Tibial artery (tissue), 4 donors: ENCODE measurements at regions not wholly inside any gene's neighbourhood (a gene's known extent, or its start where the extent isn't known, plus 50 kb on each side); places are given as distances from the start of the nearest gene placed in this dataset.

Source experiments
- DNase-seq, 2 donors: peaks; one replicate each; pipeline ENCODE4 v3.0.0-alpha.2; 2019
- H3K27ac ChIP-seq, 2 donors: fragments of 200-600 bp; sonication (generic) in 1 of 2; 1 replicate in 1 of 2; 2 replicates in 1 of 2; pipeline ENCODE4 v1.5.1; 2018 to 2019; ENCODE audit warnings: mild to moderate bottlenecking in 1 of 2
- H3K27me3 ChIP-seq, 2 donors: fragments of 200-600 bp; sonication (generic) in 1 of 2; one replicate each; pipeline versions ENCODE4 v1.5.1 to v1.6.0; 2016 to 2019
- H3K36me3 ChIP-seq, 3 donors: fragments of 200-600 bp; sonication (generic) in 2 of 3; one replicate each; pipeline ENCODE4 v1.5.1; 2016 to 2019; ENCODE audit warnings: mild to moderate bottlenecking in 2 of 3
- H3K4me1 ChIP-seq, 4 donors: fragments of 200-600 bp; sonication (generic) in 2 of 4; 1 replicate in 3 of 4; 2 replicates in 1 of 4; pipeline ENCODE4 v1.5.1; 2016 to 2019
- H3K4me3 ChIP-seq, 2 donors: fragments of 200-600 bp; sonication (generic) in 1 of 2; 1 replicate in 1 of 2; 2 replicates in 1 of 2; pipeline ENCODE4 v1.5.1; 2018 to 2019; ENCODE audit warnings: mild to moderate bottlenecking in 2 of 2
- H3K9me3 ChIP-seq, 3 donors: fragments of 200-600 bp; sonication (generic) in 1 of 3; one replicate each; pipeline ENCODE4 v1.5.1; 2016 to 2019
- intact Hi-C: fragments of 100-400 bp; cut with DNase I; formaldehyde crosslinking; loops from one replicate; pipeline ENCODE4 v1.15.0; 2023; ENCODE audit warnings: low total_unique reads
- TF ChIP-seq, protein P1 (sequence below), 2 experiments: fragments of 200-600 bp in 1 of 2; fragments of 450-650 bp in 1 of 2; IDR thresholded peaks; one replicate each; pipeline ENCODE4 v1.5.1; 2017 to 2019; ENCODE audit warnings: antibody characterized with exemption in 2 of 2, mild to moderate bottlenecking in 1 of 2, moderate library complexity in 1 of 2

DNA sequence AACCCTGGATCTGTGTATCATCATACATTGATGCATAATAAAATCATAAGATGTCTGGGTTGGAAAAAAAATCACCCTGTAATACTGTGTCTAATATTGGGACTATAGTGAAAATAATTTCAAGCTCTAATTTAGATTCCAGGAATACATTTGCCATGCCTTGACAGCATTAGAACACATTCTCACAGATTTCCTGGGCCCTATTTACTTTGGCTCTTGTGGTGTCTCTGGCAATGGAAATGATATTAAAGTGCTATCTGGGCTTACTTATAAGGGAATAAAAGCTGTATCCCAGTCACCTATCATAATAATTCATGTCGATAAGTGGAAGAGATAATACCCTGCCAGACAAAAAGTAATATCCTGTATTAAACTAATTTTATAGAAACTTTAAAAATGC, 472.0 kb downstream of the ZPLD1 start:
- Histone ChIP-seq H3K4me3 (no peak overlapping the region), H3K27me3 (no peaks in the 10 kb centered on the region), H3K4me1 (no peaks in the 10 kb centered on the region), H3K27ac (no peak overlapping the region), H3K36me3 (no peaks in the 10 kb centered on the region), H3K9me3 (no peaks in the 10 kb centered on the region)
- TF ChIP-seq, protein P1, sequence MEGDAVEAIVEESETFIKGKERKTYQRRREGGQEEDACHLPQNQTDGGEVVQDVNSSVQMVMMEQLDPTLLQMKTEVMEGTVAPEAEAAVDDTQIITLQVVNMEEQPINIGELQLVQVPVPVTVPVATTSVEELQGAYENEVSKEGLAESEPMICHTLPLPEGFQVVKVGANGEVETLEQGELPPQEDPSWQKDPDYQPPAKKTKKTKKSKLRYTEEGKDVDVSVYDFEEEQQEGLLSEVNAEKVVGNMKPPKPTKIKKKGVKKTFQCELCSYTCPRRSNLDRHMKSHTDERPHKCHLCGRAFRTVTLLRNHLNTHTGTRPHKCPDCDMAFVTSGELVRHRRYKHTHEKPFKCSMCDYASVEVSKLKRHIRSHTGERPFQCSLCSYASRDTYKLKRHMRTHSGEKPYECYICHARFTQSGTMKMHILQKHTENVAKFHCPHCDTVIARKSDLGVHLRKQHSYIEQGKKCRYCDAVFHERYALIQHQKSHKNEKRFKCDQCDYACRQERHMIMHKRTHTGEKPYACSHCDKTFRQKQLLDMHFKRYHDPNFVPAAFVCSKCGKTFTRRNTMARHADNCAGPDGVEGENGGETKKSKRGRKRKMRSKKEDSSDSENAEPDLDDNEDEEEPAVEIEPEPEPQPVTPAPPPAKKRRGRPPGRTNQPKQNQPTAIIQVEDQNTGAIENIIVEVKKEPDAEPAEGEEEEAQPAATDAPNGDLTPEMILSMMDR (IDR thresholded peaks at IDR 0.05): no peak
- intact Hi-C loops: no loop called here
- no peak for DNase-seq

DNA sequence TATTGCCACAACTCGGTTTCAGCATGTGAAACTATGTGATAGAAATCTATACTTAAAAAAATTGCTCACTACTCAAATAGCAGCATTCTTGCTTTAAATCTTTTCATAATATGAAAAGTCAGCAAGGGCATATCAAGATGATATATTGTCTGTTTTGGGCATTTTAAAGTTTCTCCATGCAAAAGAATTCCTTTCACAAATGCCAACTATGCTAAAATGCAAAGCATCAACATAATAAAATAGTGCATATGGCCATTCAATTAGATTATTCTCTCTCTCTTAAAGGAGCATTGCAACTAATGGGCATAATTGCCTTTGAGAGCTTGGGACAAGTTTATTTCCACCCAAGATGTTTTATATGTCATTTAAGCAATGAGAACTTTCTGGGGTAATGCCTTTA, 475.1 kb downstream of the ZPLD1 start:
- no peaks in the 10 kb centered on the region for H3K9me3 ChIP-seq
- no peaks in the 10 kb centered on the region for H3K36me3 ChIP-seq
- H3K4me1 ChIP-seq: no peaks in the 10 kb centered on the region
- intact Hi-C loops: no loop called here
- H3K27ac ChIP-seq: no peak overlapping the region
- TF ChIP-seq, protein P1 (IDR thresholded peaks at IDR 0.05): no peak
- H3K27me3 ChIP-seq: no peaks in the 10 kb centered on the region
- no peak for DNase-seq
- no peak overlapping the region for H3K4me3 ChIP-seq

DNA sequence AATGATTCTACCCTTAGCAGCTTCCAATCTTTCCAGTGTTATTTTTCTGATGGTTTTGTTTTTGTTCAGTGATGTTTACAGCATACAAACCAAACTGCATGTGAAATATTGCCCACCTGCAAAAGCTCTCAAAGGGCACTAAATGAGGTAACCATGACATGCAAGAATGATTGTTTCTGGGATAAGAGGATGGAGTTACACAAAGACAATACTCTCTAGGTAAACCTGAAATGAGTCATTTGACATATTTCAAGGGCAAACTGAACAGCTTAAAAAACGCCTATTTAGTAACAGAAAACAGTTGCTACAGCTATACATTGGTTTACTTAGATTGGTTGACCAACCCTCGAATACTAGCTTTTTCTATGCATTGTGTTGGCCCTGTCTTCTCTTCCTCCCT, 481.7 kb downstream of the ZPLD1 start:
- no peak for DNase-seq
- intact Hi-C loops: no loop called here
- H3K4me3 ChIP-seq: no peak overlapping the region
- no peak overlapping the region for H3K27ac ChIP-seq
- no peaks in the 10 kb centered on the region for H3K36me3 ChIP-seq
- H3K4me1 ChIP-seq: no peaks in the 10 kb centered on the region
- TF ChIP-seq, protein P1 (IDR thresholded peaks at IDR 0.05): no peak
- no peaks in the 10 kb centered on the region for H3K27me3 ChIP-seq
- no peaks in the 10 kb centered on the region for H3K9me3 ChIP-seq

DNA sequence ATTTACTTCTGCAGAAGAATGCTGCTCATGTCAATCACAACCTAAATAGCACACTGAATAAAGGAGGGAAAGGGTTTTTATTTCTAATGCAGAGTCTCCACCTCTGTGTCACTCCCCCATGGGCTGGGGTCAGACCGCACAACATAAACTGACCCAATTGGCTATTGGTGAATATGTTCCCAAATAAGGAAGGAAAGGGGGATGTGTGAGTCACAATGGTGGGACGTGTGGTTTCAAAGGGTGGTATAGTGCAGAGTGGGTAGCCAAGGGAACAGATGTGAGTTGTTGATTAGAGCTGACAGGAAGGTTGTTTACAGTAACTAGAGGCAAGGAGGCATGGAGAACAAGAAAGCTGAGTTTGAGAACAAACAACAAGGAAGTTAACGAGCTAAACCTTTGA, 491.8 kb downstream of the ZPLD1 start:
- intact Hi-C loops: no loop called here

DNA sequence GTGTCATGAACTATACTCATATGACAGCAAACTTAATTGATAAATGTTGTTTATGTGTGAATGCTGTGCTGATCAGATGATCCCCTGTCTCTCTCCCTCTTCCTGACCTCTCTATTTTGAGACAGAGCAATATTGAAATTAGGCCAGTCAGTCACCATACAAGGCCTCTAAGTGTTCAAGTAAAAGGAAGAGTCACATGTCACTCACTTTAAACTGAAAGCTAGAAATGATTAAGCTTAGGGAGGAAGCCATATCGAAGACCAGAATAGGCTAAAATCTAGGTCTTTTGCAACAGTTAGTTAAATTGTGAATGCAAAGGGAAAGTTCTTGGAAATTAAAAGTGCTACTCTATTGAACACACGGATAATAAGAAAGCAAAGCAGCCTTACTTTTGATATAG, 498.6 kb downstream of the ZPLD1 start:
- intact Hi-C loops: no loop called here
- H3K27ac ChIP-seq: no peak overlapping the region
- TF ChIP-seq, protein P1 (IDR thresholded peaks at IDR 0.05): no peak
- H3K4me3 ChIP-seq: no peak overlapping the region
- no peaks in the 10 kb centered on the region for H3K36me3 ChIP-seq
- no peaks in the 10 kb centered on the region for H3K4me1 ChIP-seq
- peaks cover 0 to 4% (median 4%) of the 10 kb centered on the region in 3 donors for H3K9me3 ChIP-seq
- no peak for DNase-seq
- H3K27me3 ChIP-seq: no peaks in the 10 kb centered on the region

More for the DNA sequence above, 491.8 kb downstream of the ZPLD1 start:
- Histone ChIP-seq H3K36me3 (no peaks in the 10 kb centered on the region), H3K9me3 (peaks cover 0 to 23% (median 6%) of the 10 kb centered on the region in 3 donors), H3K4me1 (no peaks in the 10 kb centered on the region), H3K4me3 (no peak overlapping the region), H3K27ac (no peak overlapping the region), H3K27me3 (no peaks in the 10 kb centered on the region)
- DNase-seq: no peak
- TF ChIP-seq, protein P1 (IDR thresholded peaks at IDR 0.05): no peak

DNA sequence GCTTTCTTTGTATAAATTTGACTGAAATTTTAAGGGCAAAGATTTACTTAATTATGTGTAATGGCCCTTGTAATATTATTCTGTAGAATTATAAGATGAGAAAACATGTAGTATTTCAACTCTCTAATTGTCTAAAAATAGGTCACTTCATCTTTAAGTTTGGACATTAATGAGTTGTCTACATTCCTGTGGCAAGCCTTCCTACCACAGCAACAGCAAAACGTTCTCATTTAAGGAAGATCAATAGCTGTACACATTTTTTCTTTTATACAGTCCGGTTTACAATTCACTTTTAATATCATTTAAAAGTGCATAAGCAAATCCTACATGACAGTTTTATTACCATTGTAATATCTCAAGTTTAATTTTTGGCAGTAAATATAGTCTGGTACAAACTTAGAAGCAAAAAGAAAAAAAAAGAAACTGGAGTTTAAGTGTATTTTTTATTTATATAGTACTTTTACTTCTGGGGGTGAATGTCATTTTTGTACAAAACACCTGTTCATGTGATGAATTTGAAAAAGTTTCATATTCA, 501.8 kb downstream of the ZPLD1 start:
- no peaks in the 10 kb centered on the region for H3K36me3 ChIP-seq
- H3K4me3 ChIP-seq: no peak overlapping the region
- TF ChIP-seq, protein P1 (IDR thresholded peaks at IDR 0.05): no peak
- no peaks in the 10 kb centered on the region for H3K27me3 ChIP-seq
- peaks cover 0 to 4% (median 4%) of the 10 kb centered on the region in 3 donors for H3K9me3 ChIP-seq
- intact Hi-C loops: no loop called here
- DNase-seq: no peak
- H3K4me1 ChIP-seq: no peaks in the 10 kb centered on the region
- H3K27ac ChIP-seq: no peak overlapping the region
